H1 (cell line): ENCODE measurements at regions not wholly inside any gene's neighbourhood (a gene's known extent, or its start where the extent isn't known, plus 50 kb on each side); places are given as distances from the start of the nearest gene placed in this dataset.
A peak's percentile ranks its signal among the peaks of the same experiment; 100 is the strongest.

Experiments
- CTCF ChIA-PET: fragments of 300-600 bp; sonication (Branson Sonifier 250); formaldehyde crosslinking; loops from one replicate; lab custom pipeline; 2021; ENCODE audit not compliant: partially characterized antibody; lab: Charles Lee
- POLR2A ChIA-PET: fragments of 300-600 bp; sonication (Branson Sonifier 250); formaldehyde crosslinking; loops from one replicate; lab custom pipeline; 2021; ENCODE audit warnings: inconsistent platforms; ENCODE audit not compliant: partially characterized antibody; lab: Charles Lee
- DNase-seq, 2 experiments: peaks; one replicate each; pipeline versions ENCODE4 v3.0.0 to v3.0.0-alpha.2; 2010 to 2022; ENCODE audit warnings: low spot score in 2 of 2, low read depth in 1 of 2, mixed read lengths in 1 of 2
- FAIRE-seq: peaks from 2 replicates; lab custom pipeline; 2011; peaks lifted over from hg19 to GRCh38; lab: Jason Lieb, UNC
- H2AFZ ChIP-seq: 2 replicates; pipeline ENCODE4 v1.8.1; 2012; ENCODE audit warnings: low read length, inconsistent platforms
- H2AK5ac ChIP-seq: 2 replicates; pipeline ENCODE4 v1.6.1; 2013; ENCODE audit warnings: low read depth, low read length
- H2BK120ac ChIP-seq: replicated peaks from 2 replicates; pipeline ENCODE3; 2013; ENCODE audit warnings: low read depth, low read length, inconsistent platforms
- H2BK12ac ChIP-seq: 2 replicates; pipeline ENCODE4 v1.6.1; 2013; ENCODE audit warnings: low read depth, low read length
- H2BK15ac ChIP-seq: 2 replicates; pipeline ENCODE4 v1.6.1; 2013; ENCODE audit warnings: low read length
- H2BK20ac ChIP-seq: 2 replicates; pipeline ENCODE4 v1.6.1; 2013; ENCODE audit warnings: low read length
- H2BK5ac ChIP-seq: 2 replicates; pipeline ENCODE4 v1.6.1; 2013; ENCODE audit warnings: low read depth, low read length
- H3K14ac ChIP-seq: 2 replicates; pipeline ENCODE4 v1.6.1; 2013; ENCODE audit warnings: inconsistent platforms; ENCODE audit not compliant: insufficient read length
- H3K18ac ChIP-seq: 2 replicates; pipeline ENCODE4 v1.6.1; 2013; ENCODE audit warnings: low read length; ENCODE audit errors: extremely low read depth
- H3K23ac ChIP-seq: 2 replicates; pipeline ENCODE4 v1.6.1; 2013; ENCODE audit warnings: inconsistent platforms; ENCODE audit not compliant: insufficient read length
- H3K23me2 ChIP-seq: 2 replicates; pipeline ENCODE4 v1.6.1; 2013; ENCODE audit warnings: low read depth, low read length
- H3K27ac ChIP-seq: 2 replicates; pipeline ENCODE4 v1.6.1; 2011; ENCODE audit warnings: low read depth, low read length, inconsistent platforms
- H3K27me3 ChIP-seq, 4 experiments: replicated peaks in 1 of 4; 1 replicate in 1 of 4; 2 replicates in 3 of 4; pipeline versions ENCODE4 v1.6.1 to v1.8.1; 2011 to 2013; ENCODE audit warnings: low read length in 3 of 4, mild to moderate bottlenecking in 3 of 4, inconsistent platforms in 2 of 4, mixed read lengths in 2 of 4, moderate library complexity in 1 of 4; ENCODE audit not compliant: control insufficient read depth in 3 of 4, insufficient read depth in 3 of 4; ENCODE audit errors: extremely low read depth in 1 of 4
- H3K36me3 ChIP-seq, 4 experiments: 2 replicates each; pipeline versions ENCODE4 v1.6.1 to v1.8.1; 2011 to 2013; ENCODE audit warnings: mild to moderate bottlenecking in 4 of 4, low read length in 3 of 4, moderate library complexity in 2 of 4, control low read depth in 1 of 4, inconsistent platforms in 1 of 4; ENCODE audit not compliant: insufficient read depth in 4 of 4, control insufficient read depth in 2 of 4
- H3K4ac ChIP-seq: replicated peaks from 2 replicates; pipeline ENCODE3; 2013; ENCODE audit warnings: low read length, low read depth, mixed read lengths, inconsistent platforms; ENCODE audit not compliant: insufficient read length
- H3K4me1 ChIP-seq, 4 experiments: replicated peaks in 1 of 4; 1 replicate in 1 of 4; 2 replicates in 3 of 4; pipeline versions ENCODE4 v1.6.1 to v1.8.1; 2011 to 2013; ENCODE audit warnings: low read length in 3 of 4, inconsistent platforms in 2 of 4, mixed read lengths in 1 of 4; ENCODE audit not compliant: insufficient read depth in 4 of 4, control insufficient read depth in 3 of 4
- H3K4me2 ChIP-seq, 2 experiments: 2 replicates each; pipeline versions ENCODE4 v1.6.1 to v1.8.1; 2011 to 2013; ENCODE audit warnings: low read depth in 2 of 2, low read length in 2 of 2, control low read depth in 1 of 2, inconsistent platforms in 1 of 2, mild to moderate bottlenecking in 1 of 2; ENCODE audit not compliant: insufficient read depth in 1 of 2
- H3K4me3 ChIP-seq, 4 experiments: fragments of 200-600, 300-600 bp in 1 of 4; sonication (generic), shearing (Covaris generic), sonication (Bioruptor Twin) in 1 of 4; 2 replicates each; pipeline versions ENCODE4 v1.5.1 to v1.8.1; 2011 to 2016; ENCODE audit warnings: low read length in 4 of 4, low read depth in 3 of 4, control low read depth in 2 of 4, inconsistent platforms in 2 of 4, mild to moderate bottlenecking in 2 of 4, mixed read lengths in 1 of 4, moderate library complexity in 1 of 4; ENCODE audit not compliant: insufficient read depth in 2 of 4; ENCODE audit errors: extremely low read depth in 1 of 4
- H3K56ac ChIP-seq: replicated peaks from 2 replicates; pipeline ENCODE3; 2013; ENCODE audit warnings: low read depth, mild to moderate bottlenecking, mixed read lengths, low read length, inconsistent platforms; ENCODE audit not compliant: insufficient read length
- H3K79me1 ChIP-seq: 2 replicates; pipeline ENCODE4 v1.6.1; 2013; ENCODE audit warnings: low read depth, low read length, control low read depth
- H3K79me2 ChIP-seq, 2 experiments: 2 replicates each; pipeline versions ENCODE4 v1.6.1 to v1.8.1; 2012 to 2013; ENCODE audit warnings: low read length in 2 of 2, mild to moderate bottlenecking in 2 of 2, inconsistent platforms in 1 of 2; ENCODE audit not compliant: insufficient read depth in 2 of 2, control insufficient read depth in 1 of 2
- H3K9ac ChIP-seq, 4 experiments: replicated peaks in 1 of 4; 1 replicate in 1 of 4; 2 replicates in 3 of 4; pipeline versions ENCODE4 v1.6.1 to v1.8.1; 2011 to 2013; ENCODE audit warnings: low read depth in 3 of 4, low read length in 3 of 4, control low read depth in 2 of 4, mild to moderate bottlenecking in 2 of 4, moderate library complexity in 2 of 4, inconsistent platforms in 1 of 4; ENCODE audit errors: extremely low read depth in 1 of 4
- H3K9me3 ChIP-seq, 2 experiments: 2 replicates each; pipeline versions ENCODE4 v1.6.1 to v1.8.1; 2012 to 2013; ENCODE audit warnings: mild to moderate bottlenecking in 2 of 2, moderate library complexity in 2 of 2, control low read depth in 1 of 2, inconsistent platforms in 1 of 2, low read depth in 1 of 2, low read length in 1 of 2, mixed read lengths in 1 of 2; ENCODE audit not compliant: insufficient read depth in 2 of 2
- H4K20me1 ChIP-seq, 2 experiments: replicated peaks in 1 of 2; 2 replicates each; pipeline versions ENCODE3 to v1.8.1; 2011 to 2013; ENCODE audit warnings: inconsistent platforms in 2 of 2, low read length in 2 of 2, mild to moderate bottlenecking in 1 of 2; ENCODE audit not compliant: insufficient read depth in 2 of 2, control insufficient read depth in 1 of 2
- H4K5ac ChIP-seq: 2 replicates; pipeline ENCODE4 v1.6.1; 2013; ENCODE audit warnings: low read length, low read depth, mixed read lengths, inconsistent platforms; ENCODE audit not compliant: insufficient read length
- H4K8ac ChIP-seq: 2 replicates; pipeline ENCODE4 v1.8.0; 2013; ENCODE audit warnings: mild to moderate bottlenecking, moderate library complexity, low read length, inconsistent platforms; ENCODE audit not compliant: insufficient read depth; ENCODE audit errors: extremely low read depth
- H4K91ac ChIP-seq: replicated peaks from 2 replicates; pipeline ENCODE3; 2013; ENCODE audit warnings: low read length, mixed read lengths, inconsistent platforms; ENCODE audit not compliant: insufficient read length
- ATF3 ChIP-seq: IDR thresholded peaks from 2 replicates; pipeline ENCODE4 v1.6.1; 2011; ENCODE audit warnings: low read depth, mild to moderate bottlenecking, low read length; ENCODE audit not compliant: insufficient read depth
- CBX5 ChIP-seq: fragments of 300-800, 300-1000 bp; sonication (generic); IDR thresholded peaks from 2 replicates; pipeline ENCODE4 v1.7.1; 2016; ENCODE audit warnings: antibody characterized with exemption, low read length, low read depth
- CEBPB ChIP-seq: IDR thresholded peaks from 2 replicates; pipeline ENCODE4 v1.6.1; 2012; ENCODE audit warnings: low read depth, low read length
- EZH2 ChIP-seq: fragments of 200-600 bp; sonication (generic); IDR thresholded peaks from 2 replicates; pipeline ENCODE4 v1.7.1; 2012; ENCODE audit warnings: low read depth, mild to moderate bottlenecking, moderate library complexity, low read length, inconsistent platforms; ENCODE audit not compliant: severe bottlenecking
- GABPA ChIP-seq: IDR thresholded peaks from 2 replicates; pipeline ENCODE4 v1.6.1; 2011; ENCODE audit warnings: mild to moderate bottlenecking, low read length, moderate library complexity, borderline replicate concordance; ENCODE audit not compliant: insufficient read depth
- POU5F1 ChIP-seq: IDR thresholded peaks from 2 replicates; pipeline ENCODE4 v1.6.1; 2011; ENCODE audit warnings: low read depth, mild to moderate bottlenecking, low read length, moderate library complexity
- RAD21 ChIP-seq, 2 experiments: IDR thresholded peaks in 1 of 2; conservative IDR thresholded peaks in 1 of 2; 2 replicates each; pipeline ENCODE4 v1.6.1; 2011; ENCODE audit warnings: low read depth in 2 of 2, low read length in 2 of 2, improper control_type of control experiment in 1 of 2, inconsistent platforms in 1 of 2, mild to moderate bottlenecking in 1 of 2, moderate library complexity in 1 of 2
- SAP30 ChIP-seq: fragments of 300-600 bp; sonication (generic); IDR thresholded peaks from 2 replicates; pipeline ENCODE4 v1.7.1; 2012; ENCODE audit warnings: low read length, moderate library complexity, mild to moderate bottlenecking, inconsistent platforms; ENCODE audit not compliant: insufficient read depth, insufficient replicate concordance
- TAF7 ChIP-seq: optimal IDR thresholded peaks from 2 replicates; pipeline ENCODE3; 2011; ENCODE audit warnings: low read depth, mild to moderate bottlenecking, inconsistent platforms, low read length, moderate library complexity, borderline replicate concordance
- TCF12 ChIP-seq: IDR thresholded peaks from 2 replicates; pipeline ENCODE4 v1.6.1; 2011; ENCODE audit warnings: low read depth, mild to moderate bottlenecking, low read length
- USF2 ChIP-seq: IDR thresholded peaks from 2 replicates; pipeline ENCODE4 v1.6.1; 2011; ENCODE audit warnings: low read length, improper control_type of control experiment
- WGBS, 2 experiments: shearing (Covaris generic) in 1 of 2; methylation state at CpG; one replicate each; pipeline versions ENCODE4 v1.1.6 to v1.1.7; 2013 to 2015; ENCODE audit warnings: low lambda C conversion rate in 2 of 2, mixed read lengths in 2 of 2, inconsistent platforms in 1 of 2, low coverage in 1 of 2, missing lambda C conversion rate in 1 of 2; ENCODE audit not compliant: insufficient replicate concordance in 2 of 2, insufficient coverage in 1 of 2, insufficient read length in 1 of 2; ENCODE audit errors: extremely low coverage in 1 of 2, missing lambda C conversion rate in 1 of 2; 5-methylcytosine and 5-hydroxymethylcytosine counted together

- H3K23me2 ChIP-seq: peaks cover 16% of the 10 kb centered on the region; the same call in 1 of the 2 replicates
- no peak overlapping the region for H3K4me2 ChIP-seq
- ChIA-PET POLR2A (no interaction called here), CTCF (interaction anchor here (0.8 kb wide), 1 partner anchor 48 kb away, joined by 4 read pairs; no protein-coding TSS in a partner anchor)
- no peak overlapping the region; the same call in 1 of the 2 replicates for H2BK5ac ChIP-seq
- no peak overlapping the region for H2AFZ ChIP-seq
- no peak overlapping the region for H3K4me3 ChIP-seq
- H2BK12ac ChIP-seq: peak overlapping the region; percentile 90; the same call in 1 of the 2 replicates
- peak overlapping the region; percentile 3 for H3K4ac ChIP-seq
- no peaks in the 10 kb centered on the region for H3K79me1 ChIP-seq
- peaks cover 0 to 21% (median 9%) of the 10 kb centered on the region in 4 experiments; a peak in 4 of 7 replicates for H3K4me1 ChIP-seq
- FAIRE-seq (no peak), DNase-seq (no peak)
- H4K8ac ChIP-seq: no peak overlapping the region; the same call in 1 of the 2 replicates
- peak overlapping the region; percentile 97 for H2BK20ac ChIP-seq
- WGBS, 2 experiments: 94% methylated on average over 9 of the region's 9 CpGs; no CpG with 5 or more reads in 1 of the 2 experiments
- no peak overlapping the region for H4K5ac ChIP-seq
- no peaks in the 10 kb centered on the region for H3K27me3 ChIP-seq
- peaks cover 0 to 4% of the 10 kb centered on the region in 2 experiments for H4K20me1 ChIP-seq
- H3K14ac ChIP-seq: no peak overlapping the region
- peak overlapping the region; percentile 58 for H2BK120ac ChIP-seq
- H3K23ac ChIP-seq: no peak overlapping the region
- H2BK15ac ChIP-seq: peak overlapping the region; percentile 4; the same call in 1 of the 2 replicates
- H4K91ac ChIP-seq: no peak overlapping the region
- no peak overlapping the region for H3K18ac ChIP-seq
- no peak overlapping the region for H2AK5ac ChIP-seq
- H3K79me2 ChIP-seq: no peaks in the 10 kb centered on the region
- no peaks in the 10 kb centered on the region for H3K9me3 ChIP-seq
- no peaks in the 10 kb centered on the region for H3K36me3 ChIP-seq
- H3K27ac ChIP-seq: no peak overlapping the region
- H3K56ac ChIP-seq: no peak overlapping the region
- no peak overlapping the region for H3K9ac ChIP-seq
- TF ChIP-seq EZH2 (no peak), RAD21 (IDR thresholded peaks at IDR 0.05 in 1 of 2, conservative IDR thresholded peaks at IDR 0.05 in 1 of 2; ENCODE audit: low read depth in 2 of 2, low read length in 2 of 2) (no peak), ATF3 (no peak), CBX5 (no peak), GABPA (no peak), POU5F1 (no peak), USF2 (no peak), SAP30 (no peak), TCF12 (no peak), CEBPB (no peak), TAF7 (no peak)
Observed at GRCh38 chr22:49479566-49479965, 348.1 kb downstream of the BRD1 start.
